Psoas muscle (tissue), 7 donors: ENCODE measurements at regions not wholly inside any gene's neighbourhood (a gene's known extent, or its start where the extent isn't known, plus 50 kb on each side); places are given as distances from the start of the nearest gene placed in this dataset.

Experiments used
- ATAC-seq, 4 donors: fragments of 200-7000 bp; cut with Tn5 transposase; one replicate each; pipeline ENCODE4 v1.9.1; 2020; ENCODE audit warnings: moderate library complexity in 3 of 4, mild to moderate bottlenecking in 2 of 4
- DNase-seq, 2 donors: peaks; one replicate each; pipeline ENCODE4 v3.0.0-alpha.2; 2020
- H3K27ac ChIP-seq: fragments of 200-600 bp; one replicate; pipeline ENCODE4 v1.8.0; 2022
- H3K27me3 ChIP-seq, 3 donors: fragments of 200-600 bp in 1 of 3; one replicate each; pipeline versions ENCODE4 v1.6.1 to v1.8.0; 2013 to 2022; ENCODE audit warnings: low read length in 2 of 3, mild to moderate bottlenecking in 2 of 3, moderate library complexity in 1 of 3; ENCODE audit not compliant: insufficient read depth in 3 of 3
- H3K36me3 ChIP-seq, 2 donors: fragments of 200-600 bp in 1 of 2; one replicate each; pipeline versions ENCODE4 v1.6.1 to v1.8.0; 2013 to 2022; ENCODE audit warnings: low read depth in 1 of 2, mild to moderate bottlenecking in 1 of 2, moderate library complexity in 1 of 2; ENCODE audit not compliant: insufficient read depth in 1 of 2
- H3K4me1 ChIP-seq: fragments of 200-600 bp; one replicate; pipeline ENCODE4 v1.8.0; 2022
- H3K4me3 ChIP-seq: fragments of 200-600 bp; one replicate; pipeline ENCODE4 v1.8.0; 2022; ENCODE audit warnings: mild to moderate bottlenecking
- H3K9me3 ChIP-seq: fragments of 200-600 bp; one replicate; pipeline ENCODE4 v1.8.0; 2022
- WGBS, 3 donors: extraction: QIAGEN DNeasy Blood & Tissue Kit; methylation state at CpG; one replicate each; pipeline versions ENCODE4 v1.1.6 to v1.1.7; 2013; 5-methylcytosine and 5-hydroxymethylcytosine counted together
- intact Hi-C, 2 donors: fragments of 100-400 bp; cut with DNase I; formaldehyde crosslinking; loops; one replicate each; pipeline versions ENCODE4 v1.11.0 to v1.14.2; 2022
- TF ChIP-seq, protein P1 (sequence below): fragments of 200-600 bp; IDR thresholded peaks from one replicate; pipeline ENCODE4 v1.8.0; 2022; ENCODE audit warnings: antibody characterized with exemption
- donor health status: healthy with polysubstance abuse.
- donor health status: DM: no; HTN: no; CAD: no; lungs with moderate emphysema.
- donor health status: Bipolar disorder and iron deficiency.
- donor health status: healthy.
- donor health status: DM: yes; HTN: yes; CAD: no.
- donor health status: DM: no; HTN: no; CAD: no.
- donor health status: DM: yes; HTN: yes; CAD: no.

DNA sequence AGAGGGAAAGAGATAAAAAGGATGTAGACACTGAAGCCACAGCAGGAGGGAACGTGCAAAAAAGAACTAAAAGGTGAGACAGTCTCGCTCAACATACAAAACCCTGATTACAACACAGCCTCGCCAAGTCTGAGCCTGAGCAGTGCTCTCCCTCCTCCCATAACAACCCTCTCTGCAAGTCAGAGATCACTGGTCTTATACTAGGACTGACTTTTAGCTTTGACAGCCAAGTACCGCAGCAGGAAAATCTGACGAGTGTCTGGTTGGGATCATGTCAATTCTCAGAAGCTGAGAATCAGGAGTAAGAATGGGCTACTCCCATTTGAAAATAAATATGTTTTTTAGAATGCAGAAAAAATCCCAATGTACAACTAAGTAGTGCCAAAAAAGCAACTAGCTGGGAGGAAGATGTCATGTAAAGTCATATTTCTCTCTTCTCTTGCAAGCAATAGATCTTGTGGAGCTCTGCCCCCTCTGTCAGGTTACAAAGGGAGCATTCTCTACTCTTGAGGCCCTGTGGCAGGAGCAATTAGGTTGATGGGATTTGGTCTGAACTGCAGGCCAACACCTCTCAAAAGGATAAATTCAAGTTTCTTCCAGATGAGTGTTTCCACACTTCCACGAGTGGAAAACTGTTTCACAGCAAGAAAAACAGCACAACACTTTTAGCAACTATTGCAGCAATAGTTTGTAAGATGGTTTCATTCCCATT lies 118.9 kb upstream of the COL21A1 start:
- Histone ChIP-seq H3K9me3 (no peaks in the 10 kb centered on the region), H3K36me3 (no peaks in the 10 kb centered on the region), H3K4me1 (peaks cover 13% of the 10 kb centered on the region), H3K27ac (no peak overlapping the region), H3K27me3 (no peaks in the 10 kb centered on the region), H3K4me3 (no peak overlapping the region)
- ATAC-seq (no peak), DNase-seq (no peak)
- TF ChIP-seq, protein P1, sequence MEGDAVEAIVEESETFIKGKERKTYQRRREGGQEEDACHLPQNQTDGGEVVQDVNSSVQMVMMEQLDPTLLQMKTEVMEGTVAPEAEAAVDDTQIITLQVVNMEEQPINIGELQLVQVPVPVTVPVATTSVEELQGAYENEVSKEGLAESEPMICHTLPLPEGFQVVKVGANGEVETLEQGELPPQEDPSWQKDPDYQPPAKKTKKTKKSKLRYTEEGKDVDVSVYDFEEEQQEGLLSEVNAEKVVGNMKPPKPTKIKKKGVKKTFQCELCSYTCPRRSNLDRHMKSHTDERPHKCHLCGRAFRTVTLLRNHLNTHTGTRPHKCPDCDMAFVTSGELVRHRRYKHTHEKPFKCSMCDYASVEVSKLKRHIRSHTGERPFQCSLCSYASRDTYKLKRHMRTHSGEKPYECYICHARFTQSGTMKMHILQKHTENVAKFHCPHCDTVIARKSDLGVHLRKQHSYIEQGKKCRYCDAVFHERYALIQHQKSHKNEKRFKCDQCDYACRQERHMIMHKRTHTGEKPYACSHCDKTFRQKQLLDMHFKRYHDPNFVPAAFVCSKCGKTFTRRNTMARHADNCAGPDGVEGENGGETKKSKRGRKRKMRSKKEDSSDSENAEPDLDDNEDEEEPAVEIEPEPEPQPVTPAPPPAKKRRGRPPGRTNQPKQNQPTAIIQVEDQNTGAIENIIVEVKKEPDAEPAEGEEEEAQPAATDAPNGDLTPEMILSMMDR: no peak
- WGBS, 3 donors: 67 to 80% (median 71%) methylated on average over 6 of the region's 6 CpGs
- intact Hi-C loops: no loop called here

- Histone ChIP-seq H3K27me3 (no peaks in the 10 kb centered on the region), H3K9me3 (no peaks in the 10 kb centered on the region), H3K36me3 (no peaks in the 10 kb centered on the region), H3K27ac (no peak overlapping the region), H3K4me1 (peaks cover 3% of the 10 kb centered on the region), H3K4me3 (no peak overlapping the region)
- intact Hi-C loops: loop anchor here (5.0 kb wide), 2 partner anchors 207 to 212 kb away; no protein-coding TSS in a partner anchor
- ATAC-seq (no peak), DNase-seq (no peak)
- 63 to 69% (median 66%) methylated on average over 2 of the region's 2 CpGs for WGBS, 3 donors
- TF ChIP-seq, protein P1: no peak
Measured at GRCh38 chr6:56364827-56365339, 117.5 kb upstream of the COL21A1 start.

GRCh38 chr6:56364431-56364826 lies 117.0 kb upstream of the COL21A1 start:
- intact Hi-C loops: loop anchor here (5.0 kb wide), 2 partner anchors 208 to 213 kb away; no protein-coding TSS in a partner anchor
- no peak overlapping the region for H3K27ac ChIP-seq
- no peaks in the 10 kb centered on the region for H3K9me3 ChIP-seq
- H3K4me3 ChIP-seq: no peak overlapping the region
- H3K4me1 ChIP-seq: no peaks in the 10 kb centered on the region
- no peaks in the 10 kb centered on the region for H3K36me3 ChIP-seq
- no peaks in the 10 kb centered on the region for H3K27me3 ChIP-seq
- ATAC-seq (no peak), DNase-seq (no peak)
- TF ChIP-seq, protein P1: no peak

GRCh38 chr6:56363796-56364430 lies 116.5 kb upstream of the COL21A1 start:
- TF ChIP-seq, protein P1: no peak
- ATAC-seq: no peak
- H3K4me3 ChIP-seq: no peak overlapping the region
- H3K9me3 ChIP-seq: no peaks in the 10 kb centered on the region
- DNase-seq: no peak
- no peaks in the 10 kb centered on the region for H3K4me1 ChIP-seq
- no peaks in the 10 kb centered on the region for H3K36me3 ChIP-seq
- 72 to 92% (median 87%) methylated on average over 5 of the region's 5 CpGs for WGBS, 3 donors
- intact Hi-C loops: loop anchor here (5.0 kb wide), 2 partner anchors 208 to 213 kb away; no protein-coding TSS in a partner anchor
- no peaks in the 10 kb centered on the region for H3K27me3 ChIP-seq
- H3K27ac ChIP-seq: no peak overlapping the region
